Gastrocnemius medialis (tissue), 4 donors: ENCODE measurements at regions not wholly inside any gene's neighbourhood (a gene's known extent, or its start where the extent isn't known, plus 50 kb on each side); places are given as distances from the start of the nearest gene placed in this dataset.

ENCODE experiments used
- POLR2A ChIP-seq, 2 donors: fragments of 450-650 bp; IDR thresholded peaks; one replicate each; pipeline ENCODE4 v1.6.1; 2017; ENCODE audit warnings: antibody characterized with exemption in 2 of 2, mild to moderate bottlenecking in 2 of 2, moderate library complexity in 2 of 2
- TF ChIP-seq, protein P1 (sequence below), 5 experiments: fragments of 450-650 bp in 3 of 5; fragments of 200-600 bp in 2 of 5; sonication (generic) in 2 of 5; IDR thresholded peaks in 4 of 5; conservative IDR thresholded peaks in 1 of 5; 1 replicate in 4 of 5; 2 replicates in 1 of 5; pipeline ENCODE4 v1.5.1; 2016 to 2019; ENCODE audit warnings: antibody characterized with exemption in 5 of 5, mild to moderate bottlenecking in 3 of 5, moderate library complexity in 3 of 5

DNA sequence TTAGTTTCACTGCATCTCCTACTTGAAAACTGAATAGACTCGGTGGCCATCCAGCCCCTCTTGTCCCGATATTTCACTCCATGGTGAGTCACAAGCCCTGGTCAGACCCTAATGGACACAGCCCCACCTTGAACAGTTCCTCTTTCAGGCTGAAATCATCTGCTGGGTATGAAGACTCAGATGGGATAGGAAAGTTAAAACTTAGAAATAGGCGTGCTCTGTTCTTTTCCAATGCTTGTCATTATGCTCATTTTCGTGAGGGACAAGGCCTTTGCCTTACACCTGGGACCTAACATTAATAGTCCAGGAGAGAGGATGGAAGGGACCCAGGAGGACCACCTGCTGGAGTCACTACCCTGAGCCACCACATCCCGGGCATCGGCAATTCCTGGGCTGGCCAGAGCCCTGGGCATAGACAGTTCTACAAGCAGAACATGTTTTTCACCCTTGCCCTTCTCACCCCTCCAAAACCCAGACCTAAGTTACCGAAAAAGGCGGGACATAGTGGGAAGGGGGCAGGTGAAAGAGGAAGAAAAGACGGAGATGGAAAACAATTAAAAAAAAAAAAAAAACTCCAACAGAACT is 278.3 kb downstream of the SOX9 start:
- TF ChIP-seq, protein P1, sequence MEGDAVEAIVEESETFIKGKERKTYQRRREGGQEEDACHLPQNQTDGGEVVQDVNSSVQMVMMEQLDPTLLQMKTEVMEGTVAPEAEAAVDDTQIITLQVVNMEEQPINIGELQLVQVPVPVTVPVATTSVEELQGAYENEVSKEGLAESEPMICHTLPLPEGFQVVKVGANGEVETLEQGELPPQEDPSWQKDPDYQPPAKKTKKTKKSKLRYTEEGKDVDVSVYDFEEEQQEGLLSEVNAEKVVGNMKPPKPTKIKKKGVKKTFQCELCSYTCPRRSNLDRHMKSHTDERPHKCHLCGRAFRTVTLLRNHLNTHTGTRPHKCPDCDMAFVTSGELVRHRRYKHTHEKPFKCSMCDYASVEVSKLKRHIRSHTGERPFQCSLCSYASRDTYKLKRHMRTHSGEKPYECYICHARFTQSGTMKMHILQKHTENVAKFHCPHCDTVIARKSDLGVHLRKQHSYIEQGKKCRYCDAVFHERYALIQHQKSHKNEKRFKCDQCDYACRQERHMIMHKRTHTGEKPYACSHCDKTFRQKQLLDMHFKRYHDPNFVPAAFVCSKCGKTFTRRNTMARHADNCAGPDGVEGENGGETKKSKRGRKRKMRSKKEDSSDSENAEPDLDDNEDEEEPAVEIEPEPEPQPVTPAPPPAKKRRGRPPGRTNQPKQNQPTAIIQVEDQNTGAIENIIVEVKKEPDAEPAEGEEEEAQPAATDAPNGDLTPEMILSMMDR (IDR thresholded peaks at IDR 0.05 in 4 of 5, conservative IDR thresholded peaks at IDR 0.05 in 1 of 5): no peak
- TF ChIP-seq POLR2A (IDR thresholded peaks at IDR 0.05): no peak
